HTR-8/SVneo (cell line): ENCODE measurements at regions not wholly inside any gene's neighbourhood (a gene's known extent, or its start where the extent isn't known, plus 50 kb on each side); places are given as distances from the start of the nearest gene placed in this dataset.
"Not testable (repeated sequence)": the region's sequence is repeated elsewhere in the genome, so short reads cannot be mapped to it uniquely, and the experiment has no call there.

Experiments used
- DNase-seq: peaks from one replicate; pipeline ENCODE4 v3.0.0; 2011; ENCODE audit warnings: low spot score, mixed read lengths; ENCODE audit not compliant: insufficient read length
- FAIRE-seq: peaks from 2 replicates; lab custom pipeline; 2011; peaks lifted over from hg19 to GRCh38; lab: Jason Lieb, UNC

DNA sequence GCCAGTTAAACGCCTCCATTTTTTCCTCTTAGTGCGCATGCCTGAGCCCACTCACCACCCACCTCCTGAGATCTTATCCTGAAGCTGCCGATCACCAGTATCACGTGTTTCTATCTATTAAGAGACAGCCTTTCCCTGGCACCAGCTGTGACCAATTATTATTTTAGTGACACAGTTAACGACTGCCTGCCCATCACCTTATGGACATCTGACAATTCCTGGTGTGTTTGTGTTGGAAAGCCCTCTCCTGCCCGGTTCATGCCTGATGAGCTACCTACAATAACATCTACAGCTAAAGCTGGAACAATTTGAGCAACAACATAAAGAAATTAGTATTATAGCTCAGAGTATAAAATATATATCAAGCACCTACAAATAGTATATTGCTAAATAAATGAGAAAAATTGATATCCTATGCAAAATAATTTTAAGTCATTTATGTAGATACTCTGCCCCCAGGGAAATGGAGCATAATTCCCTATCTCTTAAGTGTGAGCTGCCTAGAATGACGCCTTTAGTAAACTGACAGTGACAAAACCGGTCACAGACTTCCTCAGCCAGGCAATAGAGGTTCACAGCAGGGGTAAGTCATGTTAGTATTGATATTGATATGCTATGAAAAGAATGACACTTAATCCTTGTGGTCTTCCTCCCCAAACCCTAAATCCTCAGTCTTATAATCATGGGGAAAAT lies 862.2 kb downstream of the TRAM1L1 start:
- DNase-seq (no peak), FAIRE-seq (no peak)

DNA sequence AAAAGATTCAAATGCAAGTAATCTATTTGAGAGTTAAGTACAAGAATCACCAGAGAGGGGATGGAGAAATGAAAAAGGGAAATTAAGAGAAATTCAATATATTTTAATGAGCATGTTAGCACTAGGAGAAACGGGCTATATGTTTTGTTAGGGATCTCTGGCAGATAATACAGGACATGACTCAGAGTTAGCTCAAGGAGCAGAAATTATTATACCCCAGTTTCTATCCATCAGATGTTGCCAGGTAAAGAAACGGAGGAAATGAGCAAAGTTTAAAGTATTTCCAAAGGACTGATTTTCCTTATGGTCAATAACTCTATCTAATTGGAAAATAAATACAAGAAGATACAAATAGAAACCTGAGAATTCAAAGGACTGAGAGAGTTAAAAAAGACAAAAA lies 867.6 kb downstream of the TRAM1L1 start:
- FAIRE-seq: no peak

DNA sequence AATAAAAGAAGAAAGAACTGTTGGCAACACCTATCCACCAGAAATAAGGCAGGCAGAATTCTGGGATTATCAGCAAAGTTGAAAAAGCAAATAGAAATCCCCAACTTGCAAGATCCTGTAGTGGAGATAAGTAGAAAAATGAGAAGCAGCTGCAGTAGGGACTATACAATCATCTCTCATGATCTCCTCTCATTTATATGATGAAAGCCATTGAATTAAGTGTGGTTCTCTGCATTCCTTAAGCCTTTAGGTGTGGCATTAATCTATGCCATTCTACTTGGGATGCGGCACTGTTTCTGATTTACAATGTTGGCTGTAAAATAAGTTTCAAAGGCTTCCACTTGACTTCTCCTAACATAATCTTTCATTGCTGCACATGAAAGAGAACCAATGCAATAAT lies 869.8 kb downstream of the TRAM1L1 start:
- DNase-seq (no peak), FAIRE-seq (no peak)

More for the DNA sequence above, 867.6 kb downstream of the TRAM1L1 start:
- DNase-seq: peak; percentile 0

DNA sequence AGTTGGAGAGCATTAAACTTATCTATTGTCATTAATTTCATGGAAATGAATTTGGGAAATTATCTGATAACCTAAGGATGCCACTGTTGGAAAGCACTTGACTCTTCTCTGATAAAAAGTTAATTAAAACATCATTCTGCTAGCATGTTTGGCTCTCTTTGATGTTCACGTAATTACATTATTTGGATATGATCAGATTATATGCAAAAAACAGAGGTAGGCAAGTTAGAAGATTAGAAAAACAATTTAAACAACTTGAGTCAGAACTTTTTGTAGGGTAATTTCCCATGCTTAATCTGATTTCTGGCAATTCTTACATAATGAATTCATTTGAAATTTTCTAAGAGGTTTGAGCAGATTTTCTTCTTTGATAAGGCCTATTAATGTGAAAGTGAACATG lies 882.9 kb downstream of the TRAM1L1 start:
- FAIRE-seq: no peak
- DNase-seq: no peak

DNA sequence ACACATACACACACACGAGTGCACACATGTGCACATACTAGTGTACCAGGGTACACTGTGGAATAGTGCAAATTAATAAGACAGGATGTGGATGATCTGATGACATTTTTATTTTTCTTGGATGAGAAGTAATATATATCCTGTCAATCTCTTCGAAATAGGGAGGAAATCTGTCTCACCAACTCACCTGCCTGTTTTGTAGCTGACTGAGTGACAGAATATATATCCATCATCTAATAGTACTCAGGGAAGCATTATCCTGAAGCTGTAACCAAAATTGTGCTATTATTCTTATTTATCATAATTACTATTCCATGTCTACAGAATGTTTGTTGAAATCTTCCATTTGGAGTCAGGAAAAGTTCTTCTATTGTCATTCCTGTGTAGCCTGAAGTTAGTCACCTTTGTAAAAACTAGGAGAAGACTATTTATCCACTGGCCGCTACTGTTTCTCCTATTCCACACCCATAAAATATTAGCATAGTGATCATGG lies 888.0 kb downstream of the TRAM1L1 start:
- no peak for FAIRE-seq
- DNase-seq: no peak

DNA sequence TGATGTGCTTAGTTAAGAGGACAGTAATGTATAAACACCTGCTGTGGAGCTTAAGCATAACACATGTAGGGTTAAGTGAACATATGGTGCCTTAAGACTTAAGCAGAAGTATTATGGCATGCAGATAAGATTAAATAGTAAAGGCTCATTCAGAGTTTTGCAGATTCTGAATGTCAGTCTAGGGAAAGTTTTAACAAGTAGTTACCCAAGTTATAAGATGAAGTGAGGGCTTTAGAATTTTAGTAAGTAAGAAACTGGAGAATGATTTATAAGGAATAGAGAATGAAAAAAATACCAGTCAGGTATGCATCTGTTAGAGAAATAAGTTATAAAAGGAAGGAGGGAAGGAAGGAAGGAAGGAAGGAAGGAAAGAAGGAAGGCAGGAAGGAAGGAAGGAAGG lies 902.1 kb downstream of the TRAM1L1 start:
- FAIRE-seq (no peak), DNase-seq (no peak)

DNA sequence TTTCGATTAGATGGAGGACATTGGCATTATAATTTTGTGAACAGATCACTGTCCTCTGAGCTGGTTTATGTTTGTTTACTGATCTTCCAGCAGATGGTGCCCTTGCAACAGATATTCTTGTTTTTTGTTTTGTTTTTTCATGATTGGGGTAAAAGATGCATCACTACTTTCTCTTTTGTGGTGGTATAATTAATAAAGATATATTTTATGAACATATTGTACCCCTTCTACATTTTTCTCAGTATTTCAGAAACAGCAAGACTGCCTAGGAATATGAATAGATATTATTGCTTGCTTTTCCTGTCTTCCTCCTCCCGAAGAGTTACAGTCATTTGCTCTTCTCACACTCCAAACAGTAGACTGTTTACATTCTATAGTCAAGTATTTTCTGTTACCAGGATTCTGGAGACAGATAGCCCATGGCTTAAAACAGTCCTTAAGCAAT lies 905.2 kb downstream of the TRAM1L1 start:
- FAIRE-seq (no peak), DNase-seq (peak; percentile 3)

DNA sequence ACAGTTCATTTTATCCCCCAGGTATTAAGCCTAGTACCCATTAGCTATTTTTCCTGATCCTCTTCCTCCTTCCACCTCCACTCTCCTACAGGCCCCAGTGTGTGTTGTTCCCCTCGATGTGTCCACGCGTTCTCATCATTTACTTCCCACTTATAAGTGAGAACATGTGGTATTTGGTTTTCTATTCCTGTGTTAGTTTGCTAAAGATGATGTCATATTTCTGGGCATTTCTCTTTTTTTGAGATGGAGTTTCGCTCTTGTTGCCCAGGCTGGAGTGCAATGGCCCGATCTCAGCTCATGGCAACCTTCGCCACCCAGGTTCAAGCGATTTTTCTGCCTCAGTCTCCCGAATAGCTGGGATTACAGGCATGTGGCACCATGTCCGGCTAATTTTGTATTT lies 934.0 kb downstream of the TRAM1L1 start:
- FAIRE-seq: not testable (repeated sequence)

DNA sequence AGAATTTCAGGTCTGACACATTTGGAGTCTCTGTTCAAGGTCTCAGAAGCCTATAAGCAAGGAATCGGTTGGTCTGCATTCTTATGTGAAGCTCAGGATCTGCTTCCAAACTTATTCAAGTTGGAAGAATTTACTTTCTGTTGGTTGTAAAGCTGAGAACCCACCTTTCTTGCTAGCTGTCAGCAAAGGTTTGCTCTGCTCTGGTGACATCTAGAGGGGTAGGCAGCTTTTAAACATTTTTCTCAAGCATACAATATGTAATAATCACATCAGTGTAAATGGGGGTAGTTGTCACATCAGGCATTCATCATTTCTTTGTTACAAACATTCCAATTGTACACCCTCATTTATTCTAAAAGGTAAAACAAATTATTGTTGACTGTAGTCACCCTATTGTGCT lies 935.2 kb downstream of the TRAM1L1 start:
- DNase-seq: no peak
- no peak for FAIRE-seq

More for the DNA sequence above, 934.0 kb downstream of the TRAM1L1 start:
- not testable (repeated sequence) for DNase-seq

DNA sequence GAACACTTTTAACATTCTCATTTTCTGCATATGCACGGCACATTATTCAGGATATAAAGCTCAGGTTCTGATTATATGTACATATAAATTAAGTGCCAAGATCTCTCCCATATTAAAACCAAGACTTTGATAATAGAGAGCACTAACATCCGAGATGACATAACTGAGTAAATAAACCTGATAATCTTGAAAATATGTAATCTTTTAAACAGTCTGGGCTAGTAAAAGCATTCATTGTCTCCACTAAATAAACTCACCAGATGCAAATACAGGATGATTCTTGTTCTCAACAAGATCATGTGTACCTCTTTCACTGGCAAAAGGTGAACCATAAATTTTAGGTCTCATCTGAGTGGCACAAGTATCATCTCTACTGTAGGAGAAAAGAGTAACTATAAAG lies 942.2 kb downstream of the TRAM1L1 start:
- DNase-seq (no peak), FAIRE-seq (no peak)

DNA sequence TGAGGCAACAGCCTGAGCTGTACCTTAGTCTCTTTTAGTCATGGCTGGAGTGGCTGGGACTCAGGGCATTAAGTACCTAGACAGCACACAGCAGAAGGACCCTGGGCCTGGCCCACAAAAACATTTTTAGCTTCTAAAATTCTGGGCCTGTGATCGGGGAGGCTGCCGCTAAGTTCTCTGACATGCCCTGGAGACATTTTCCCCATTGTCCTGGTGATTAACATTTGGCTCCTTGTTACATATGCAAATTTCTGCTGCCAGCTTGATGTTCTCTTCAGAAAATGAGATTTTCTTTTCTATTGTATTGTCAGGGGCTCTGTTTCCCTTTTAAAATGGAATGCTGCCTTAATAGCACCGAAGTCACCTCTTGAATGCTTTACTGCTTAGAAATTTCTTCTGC lies 952.4 kb downstream of the TRAM1L1 start:
- no peak for FAIRE-seq
- no peak for DNase-seq

DNA sequence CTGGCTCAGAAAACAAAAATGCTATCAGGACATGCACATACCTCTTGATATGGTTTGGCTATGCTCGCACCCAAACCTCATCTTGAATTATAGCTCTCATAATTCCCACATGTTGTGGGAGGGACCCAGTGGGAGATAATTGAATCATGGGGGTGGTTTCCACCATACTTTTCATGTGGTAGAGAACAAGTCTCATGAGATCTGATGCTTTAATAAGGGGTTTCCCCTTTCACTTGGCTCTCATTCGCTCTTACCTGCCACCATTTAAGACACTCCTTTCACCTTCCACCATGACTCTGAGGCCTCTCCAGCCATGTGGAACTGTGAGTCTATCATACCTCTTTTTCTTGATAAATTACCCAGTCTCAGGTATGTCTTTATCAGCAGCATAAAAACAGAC lies 958.6 kb downstream of the TRAM1L1 start:
- DNase-seq: no peak
- no peak for FAIRE-seq

DNA sequence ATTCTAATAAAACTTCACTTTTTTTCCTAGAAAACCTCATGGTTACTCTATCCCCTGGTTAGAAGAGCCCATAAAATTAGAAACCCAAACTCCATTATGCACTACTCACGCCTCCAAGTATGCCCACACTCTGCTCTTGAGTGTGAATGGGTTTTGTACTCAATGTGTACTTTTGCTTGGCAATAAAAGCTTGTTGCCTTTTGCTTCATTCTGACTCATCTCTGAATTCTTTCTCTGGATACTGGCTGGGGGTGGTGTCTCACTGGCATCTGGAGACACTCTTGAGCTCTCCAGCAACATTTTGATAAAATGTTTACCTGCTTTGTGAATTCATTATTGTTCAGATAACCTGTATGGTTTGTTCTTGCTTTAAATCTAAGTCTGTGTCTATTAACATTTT lies 963.3 kb downstream of the TRAM1L1 start:
- DNase-seq: no peak
- no peak for FAIRE-seq

DNA sequence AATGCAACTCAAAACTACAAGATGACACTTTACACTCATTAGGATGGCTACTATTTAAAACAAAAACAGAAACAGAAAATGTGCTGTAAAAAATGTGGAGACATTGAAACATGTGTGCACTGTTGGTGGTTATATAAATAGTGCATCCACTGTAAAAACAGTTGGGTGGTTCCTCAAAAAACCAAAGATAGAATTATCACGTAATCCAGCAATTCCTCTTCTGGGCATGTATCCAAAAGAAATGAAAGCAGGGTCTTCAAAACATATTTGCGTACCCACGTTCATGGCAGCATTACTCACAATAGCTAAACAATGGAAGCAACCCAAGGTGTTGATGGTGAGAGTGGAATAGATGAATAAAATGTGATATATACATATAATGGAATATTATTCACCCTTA lies 967.2 kb downstream of the TRAM1L1 start:
- FAIRE-seq (no peak), DNase-seq (no peak)

DNA sequence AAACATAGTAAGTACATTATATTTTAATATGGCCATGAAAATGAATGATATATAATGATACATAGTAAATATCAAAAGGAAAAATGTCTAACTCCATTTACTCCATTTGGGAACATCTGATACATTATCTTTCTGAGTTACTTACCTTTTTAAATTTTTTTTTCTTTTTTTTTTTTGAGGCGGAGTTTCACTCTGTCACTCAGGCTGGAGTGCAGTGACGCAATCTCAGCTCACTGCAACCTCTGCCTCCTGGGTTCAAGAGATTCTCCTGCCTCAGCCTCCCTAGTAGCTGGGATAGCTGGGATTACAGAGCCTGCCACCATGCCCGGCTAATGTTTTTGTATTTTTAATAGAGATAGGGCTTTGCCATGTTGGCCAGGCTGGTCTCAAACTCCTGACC lies 972.5 kb downstream of the TRAM1L1 start:
- FAIRE-seq, DNase-seq: not testable (repeated sequence)

DNA sequence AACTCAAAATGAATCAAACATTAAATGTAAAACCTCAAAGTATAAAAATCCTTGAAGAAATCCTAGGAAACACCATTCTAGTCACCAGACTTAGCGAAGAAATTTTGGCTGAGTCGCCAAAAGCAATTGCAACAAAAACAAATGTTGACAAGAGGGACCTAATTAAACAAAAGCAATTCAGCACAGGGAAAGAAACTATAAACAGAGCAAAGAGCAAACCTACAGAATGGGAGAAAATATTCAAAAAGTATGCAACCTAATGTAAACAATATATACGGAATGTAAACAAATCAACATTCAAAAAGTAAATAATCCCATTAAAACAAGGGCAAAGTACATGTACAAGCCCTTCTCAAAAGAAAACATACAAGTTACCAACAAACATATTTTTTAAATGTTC lies 974.7 kb downstream of the TRAM1L1 start:
- DNase-seq: no peak
- no peak for FAIRE-seq

DNA sequence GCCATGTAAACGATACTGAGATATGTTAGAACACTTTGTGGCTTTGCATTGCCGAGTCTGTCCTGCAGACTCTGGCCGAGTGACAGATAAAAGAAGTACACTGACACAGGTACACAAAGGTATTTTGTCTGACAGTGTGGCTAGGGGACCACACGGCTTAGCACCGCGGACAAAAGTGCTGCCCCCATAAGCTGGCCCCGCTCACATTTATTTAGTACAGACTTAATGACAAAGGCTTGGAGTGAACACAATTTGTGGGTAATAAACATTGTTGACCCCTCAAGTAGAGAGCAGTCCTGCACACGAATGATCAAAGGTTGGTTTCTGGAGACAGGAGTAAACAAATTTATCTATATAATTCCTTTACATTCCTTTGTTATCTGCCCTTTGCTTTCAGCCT lies 976.8 kb downstream of the TRAM1L1 start:
- DNase-seq: no peak
- no peak for FAIRE-seq

DNA sequence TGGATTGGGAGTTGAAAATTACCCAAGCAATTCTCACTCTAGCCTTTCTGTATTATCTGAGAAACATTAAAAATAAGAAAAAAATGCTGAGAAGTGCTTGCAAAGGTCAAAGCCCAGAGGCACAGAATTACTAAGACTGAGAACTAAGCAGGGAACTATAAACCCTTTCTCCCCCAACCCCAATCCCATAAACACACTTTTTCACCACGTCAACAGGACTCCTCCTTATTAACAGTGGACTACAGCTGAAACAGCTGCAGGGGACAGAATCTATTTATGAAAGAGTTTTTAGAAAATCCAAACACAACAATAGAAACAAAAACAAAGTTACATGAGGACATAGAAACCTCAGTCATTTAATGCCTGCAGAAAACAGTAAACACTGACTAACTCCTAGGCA lies 984.1 kb downstream of the TRAM1L1 start:
- FAIRE-seq (no peak), DNase-seq (no peak)

DNA sequence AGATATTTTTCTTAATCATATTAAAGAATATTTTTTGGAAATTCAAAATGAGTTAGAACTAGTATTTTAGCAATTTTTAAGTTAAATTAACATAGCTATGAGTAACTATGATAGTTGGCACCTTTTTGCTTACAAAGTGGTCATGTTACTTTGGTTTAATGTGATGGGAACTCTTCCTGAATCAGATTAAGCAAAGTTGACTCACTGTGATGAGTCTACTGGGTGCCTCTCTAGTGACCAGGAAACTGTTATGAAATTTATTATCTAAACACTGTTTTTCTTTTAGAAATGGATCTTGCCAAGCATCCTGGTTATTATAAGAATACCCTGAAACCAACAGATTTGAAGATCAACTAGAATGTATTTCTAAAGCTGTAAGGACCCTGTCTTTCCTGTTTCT lies 985.8 kb downstream of the TRAM1L1 start:
- no peak for FAIRE-seq
- no peak for DNase-seq

DNA sequence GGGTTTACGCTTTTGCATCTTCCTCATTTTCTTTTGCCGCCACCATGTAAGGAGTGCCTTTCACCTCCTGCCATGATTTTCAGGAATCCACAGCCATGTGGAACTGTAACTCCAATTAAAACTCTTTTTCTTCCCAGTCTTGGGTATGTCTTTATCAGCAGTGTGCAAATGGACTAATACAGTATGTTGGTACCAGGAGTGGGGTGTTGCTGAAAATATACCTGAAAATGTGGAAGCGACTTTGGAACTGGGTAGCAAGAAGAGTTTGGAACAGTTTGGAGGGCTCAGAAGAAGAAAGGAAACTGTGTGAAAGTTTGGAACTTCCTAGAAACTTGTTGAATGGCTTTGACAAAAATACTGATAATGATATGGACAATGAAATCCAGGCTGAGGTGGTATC lies 983.9 kb upstream of the NDST4 start:
- DNase-seq, FAIRE-seq: not testable (repeated sequence)

DNA sequence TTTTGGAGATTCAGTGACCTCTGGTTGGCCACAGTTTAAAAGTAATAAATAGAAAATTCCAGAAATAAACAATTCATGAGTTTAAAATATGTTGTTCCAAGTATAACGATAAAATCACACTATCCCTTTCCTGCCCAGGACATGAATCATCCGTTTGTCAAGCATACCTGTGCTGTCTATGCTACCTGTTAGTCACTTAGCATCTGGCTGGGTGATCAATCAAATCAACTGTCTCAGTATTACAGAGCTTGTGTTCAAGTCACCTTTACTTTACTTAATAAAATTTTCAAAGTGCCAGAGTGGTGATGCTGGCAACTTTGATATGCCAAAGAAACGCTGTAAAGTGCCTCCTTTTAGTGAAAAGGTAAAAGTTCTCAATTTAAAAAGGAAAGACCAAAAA lies 979.5 kb upstream of the NDST4 start:
- DNase-seq (no peak), FAIRE-seq (no peak)

DNA sequence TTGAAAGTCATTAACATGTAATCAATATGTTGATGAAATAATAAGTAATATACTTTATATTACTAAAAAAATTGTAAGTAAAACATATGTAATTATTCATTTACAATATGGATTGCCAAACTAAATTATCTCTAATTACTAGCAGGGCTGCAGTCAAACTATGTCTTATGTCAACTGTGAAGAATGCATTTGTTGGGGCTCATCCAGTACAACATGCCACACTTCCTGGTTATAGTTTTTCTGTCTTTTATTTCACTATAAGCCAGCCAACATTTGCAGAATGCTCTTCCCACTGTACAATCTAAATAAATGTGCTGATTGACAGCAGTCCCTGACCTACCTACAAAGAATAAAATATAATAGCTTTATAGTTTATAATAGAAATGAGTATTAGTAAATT lies 975.4 kb upstream of the NDST4 start:
- no peak for FAIRE-seq
- DNase-seq: no peak
